SIG-M5 treated with dmso at 0.1 percent for 504 hours (cell line): ENCODE measurements at regions not wholly inside any gene's neighbourhood (a gene's known extent, or its start where the extent isn't known, plus 50 kb on each side); places are given as distances from the start of the nearest gene placed in this dataset.
A peak's percentile ranks its signal among the peaks of the same experiment; 100 is the strongest.
"Not testable (repeated sequence)": the region's sequence is repeated elsewhere in the genome, so short reads cannot be mapped to it uniquely, and the experiment has no call there.

Experiments used
- DNase-seq: peaks from one replicate; lab custom pipeline; 2025; ENCODE audit not compliant: unreplicated experiment; lab: John Stamatoyannopoulos, UW

- DNase-seq = no peak
Measured at GRCh38 chr1:94362466-94363058, 55.6 kb upstream of the ABCD3 start.

- no peak for DNase-seq
Measured at GRCh38 chr1:94358630-94359599, 59.3 kb upstream of the ABCD3 start.

- no peak for DNase-seq
Measured at GRCh38 chr1:94357661-94358060, 60.5 kb upstream of the ABCD3 start.

- no peak for DNase-seq
Measured at GRCh38 chr1:94355485-94355980, 62.7 kb upstream of the ABCD3 start.

GRCh38 chr1:94351481-94351880 lies 66.7 kb upstream of the ABCD3 start:
- no peak for DNase-seq

- DNase-seq = no peak
Measured at GRCh38 chr1:94350350-94350924, 67.8 kb upstream of the ABCD3 start.

GRCh38 chr1:94349853-94350252 lies 68.3 kb upstream of the ABCD3 start:
- DNase-seq = no peak

- DNase-seq = not testable (repeated sequence)
Measured at GRCh38 chr1:94348386-94348785, 69.8 kb upstream of the ABCD3 start.

- peak; percentile 85 for DNase-seq
Measured at GRCh38 chr1:94345148-94345721, 73.0 kb upstream of the ABCD3 start.

GRCh38 chr1:94342416-94342815 lies 75.8 kb upstream of the ABCD3 start:
- no peak for DNase-seq

- peak; percentile 8 for DNase-seq
Measured at GRCh38 chr1:94339206-94339927, 78.8 kb upstream of the ABCD3 start.

- no peak for DNase-seq
Measured at GRCh38 chr1:94336991-94337390, 81.2 kb upstream of the ABCD3 start.

GRCh38 chr1:94335950-94336349 lies 82.2 kb upstream of the ABCD3 start:
- peak; percentile 36 for DNase-seq

- no peak for DNase-seq
Measured at GRCh38 chr1:94335447-94335846, 82.7 kb upstream of the ABCD3 start.

GRCh38 chr1:94334764-94335163 lies 83.4 kb upstream of the ABCD3 start:
- DNase-seq = no peak

- DNase-seq = no peak
Measured at GRCh38 chr1:94332952-94333351, 85.2 kb upstream of the ABCD3 start.

- no peak for DNase-seq
Measured at GRCh38 chr1:94332516-94332915, 85.7 kb upstream of the ABCD3 start.

GRCh38 chr1:94329986-94330385 lies 88.2 kb upstream of the ABCD3 start:
- DNase-seq = peak; percentile 1

- DNase-seq = no peak
Measured at GRCh38 chr1:94329276-94329675, 88.9 kb upstream of the ABCD3 start.

GRCh38 chr1:94327001-94327690 lies 89.8 kb upstream of the ARHGAP29 start:
- no peak for DNase-seq
